ENCODE measurements at regions not wholly inside any gene's neighbourhood (a gene's known extent, or its start where the extent isn't known, plus 50 kb on each side); places are given as distances from the start of the nearest gene placed in this dataset.

- H3K9me3 ChIP-seq (ENCODE audit: control insufficient read depth, insufficient read depth, low read length): no peaks in the 10 kb centered on the region
- H4K20me1 ChIP-seq (ENCODE audit: insufficient read depth, low read length): peaks cover 8% of the 10 kb centered on the region; the same call in 1 of the 2 replicates
- no CpG with 5 or more reads among the region's 2 CpGs for WGBS, 2 experiments (ENCODE audit: extremely low coverage in 2 of 2, insufficient read length in 1 of 2)
- H3K56ac ChIP-seq (ENCODE audit: extremely low read depth, insufficient read depth, low read length): no peak overlapping the region
- in situ Hi-C loops (cut with MboI; ENCODE audit: low sequenced_read_pairs): no loop called here
- H2AFZ ChIP-seq (replicated peaks; ENCODE audit: low read length, poor library complexity): no peak overlapping the region
- H2BK5ac ChIP-seq (ENCODE audit: low read depth, low read length, poor library complexity, severe bottlenecking): no peak overlapping the region
- no peak overlapping the region for H3K9ac ChIP-seq (ENCODE audit: low read depth, low read length)
- no peaks in the 10 kb centered on the region for H3K36me3 ChIP-seq (ENCODE audit: control insufficient read depth, insufficient read depth, low read length)
- TF ChIP-seq CEBPB (IDR thresholded peaks at IDR 0.05; ENCODE audit: low read depth, low read length) (no peak), FOS (IDR thresholded peaks at IDR 0.05; ENCODE audit: low read depth, low read length) (no peak), CHD1 (IDR thresholded peaks at IDR 0.05; ENCODE audit: low read depth, low read length) (no peak), MAZ (IDR thresholded peaks at IDR 0.05; ENCODE audit: borderline replicate concordance, low read depth, low read length) (no peak), USF2 (IDR thresholded peaks at IDR 0.05; ENCODE audit: low read depth, low read length) (no peak), RCOR1 (IDR thresholded peaks at IDR 0.05; ENCODE audit: insufficient replicate concordance, low read length) (no peak), MAFK (IDR thresholded peaks at IDR 0.05; ENCODE audit: low read depth, low read length) (no peak), MXI1 (IDR thresholded peaks at IDR 0.05; ENCODE audit: borderline replicate concordance, low read depth, low read length) (no peak), RAD21 (IDR thresholded peaks at IDR 0.05; ENCODE audit: low read length) (no peak)
- H2BK120ac ChIP-seq (ENCODE audit: low read depth, low read length): no peak overlapping the region
- no peaks in the 10 kb centered on the region for H3K27me3 ChIP-seq (ENCODE audit: control insufficient read depth, insufficient read depth, low read length)
- ChIA-PET CTCF (no interaction called here), POLR2A (ENCODE audit: unreplicated experiment) (no interaction called here)
- H2BK20ac ChIP-seq (ENCODE audit: low read depth, low read length): no peak overlapping the region
- H3K14ac ChIP-seq (replicated peaks; ENCODE audit: low read depth, low read length): no peak overlapping the region
- H2AK9ac ChIP-seq (replicated peaks; ENCODE audit: low read depth, low read length, poor library complexity): no peak overlapping the region
- DNase-seq (no peak), ATAC-seq (ENCODE audit: low read depth) (no peak)
- H3K4ac ChIP-seq (ENCODE audit: low read depth, low read length): no peak overlapping the region
- intact Hi-C loops (cut with micrococcal nuclease): loop anchor here (5.0 kb wide), 1 partner anchor 78 kb away; no protein-coding TSS in a partner anchor
- no peak overlapping the region for H3K18ac ChIP-seq (ENCODE audit: low read depth, low read length)
- no peak overlapping the region for H3K27ac ChIP-seq (ENCODE audit: insufficient read depth, low read length)
- peaks cover 15% of the 10 kb centered on the region for H3K9me1 ChIP-seq (ENCODE audit: insufficient read depth, low read length)
- H3K79me1 ChIP-seq (ENCODE audit: low read depth in 1 of 2, low read length in 2 of 2): peaks cover 0 to 19% of the 10 kb centered on the region in 2 experiments; a peak in 2 of 4 replicates
- H2AK5ac ChIP-seq (ENCODE audit: low read depth, low read length): no peak overlapping the region
- peaks cover 14% of the 10 kb centered on the region for H3K4me1 ChIP-seq (ENCODE audit: control insufficient read depth, insufficient read depth, low read length)
- no peak overlapping the region for H4K8ac ChIP-seq (ENCODE audit: low read depth in 2 of 2, low read length in 2 of 2)
- no peak overlapping the region for H4K5ac ChIP-seq (ENCODE audit: low read depth, low read length)
- no peak overlapping the region for H4K91ac ChIP-seq (ENCODE audit: insufficient read depth, low read depth, low read length)
- no peak overlapping the region for H3K4me3 ChIP-seq (ENCODE audit: insufficient read depth, low read depth, low read length)
- dilution Hi-C loops (cut with HindIII; ENCODE audit: low sequenced_read_pairs, unreplicated experiment): no loop called here
- no peak overlapping the region for H3K23ac ChIP-seq (ENCODE audit: low read depth, low read length)
- H3K4me2 ChIP-seq (ENCODE audit: low read depth, low read length): no peak overlapping the region
- no peak overlapping the region for H2BK15ac ChIP-seq (ENCODE audit: low read depth, low read length)
- BruUV-seq (replicated peaks): no TSS peak
Measured at GRCh38 chr1:232550007-232550406, 79.9 kb downstream of the SIPA1L2 start.

Data from IMR-90 (cell line).